GM12864 (cell line): ENCODE measurements at regions not wholly inside any gene's neighbourhood (a gene's known extent, or its start where the extent isn't known, plus 50 kb on each side); places are given as distances from the start of the nearest gene placed in this dataset.

Experiments used
- DNase-seq: peaks from one replicate; pipeline ENCODE4 v3.0.0-alpha.2; 2011; ENCODE audit warnings: low read depth
- H3K4me3 ChIP-seq: 2 replicates; pipeline ENCODE4 v1.5.1; 2011; ENCODE audit warnings: mild to moderate bottlenecking, low read depth, low read length, control low read depth
- CTCF ChIP-seq: IDR thresholded peaks from 2 replicates; pipeline ENCODE4 v1.5.1; 2011; ENCODE audit warnings: low read depth, mild to moderate bottlenecking, moderate library complexity, low read length, control low read depth, inconsistent platforms; ENCODE audit errors: missing control alignments

- H3K4me3 ChIP-seq = no peak overlapping the region
- TF ChIP-seq CTCF = no peak
- no peak for DNase-seq
Observed at GRCh38 chr9:13467157-13467556, 187.7 kb upstream of the MPDZ start.

GRCh38 chr9:13461414-13461991, 182.0 kb upstream of the MPDZ start:
- no peak for DNase-seq

GRCh38 chr9:13459071-13459470, 179.6 kb upstream of the MPDZ start:
- no peak overlapping the region for H3K4me3 ChIP-seq
- DNase-seq = no peak
- TF ChIP-seq CTCF = no peak

More at GRCh38 chr9:13461414-13461991, 182.0 kb upstream of the MPDZ start:
- TF ChIP-seq CTCF = no peak
- no peak overlapping the region for H3K4me3 ChIP-seq

GRCh38 chr9:13457795-13458194, 178.3 kb upstream of the MPDZ start:
- no peak for DNase-seq
- TF ChIP-seq CTCF = no peak

GRCh38 chr9:13450723-13451122, 171.2 kb upstream of the MPDZ start:
- H3K4me3 ChIP-seq = no peak overlapping the region
- DNase-seq = no peak
- TF ChIP-seq CTCF = no peak

More at GRCh38 chr9:13457795-13458194, 178.3 kb upstream of the MPDZ start:
- no peak overlapping the region for H3K4me3 ChIP-seq

- H3K4me3 ChIP-seq = no peak overlapping the region
- DNase-seq = no peak
- no peak for TF ChIP-seq CTCF
Observed at GRCh38 chr9:13448482-13448881, 169.0 kb upstream of the MPDZ start.

- no peak for TF ChIP-seq CTCF
- no peak overlapping the region for H3K4me3 ChIP-seq
- no peak for DNase-seq
Observed at GRCh38 chr9:13447843-13448422, 168.4 kb upstream of the MPDZ start.
